ENCODE measurements at regions not wholly inside any gene's neighbourhood (a gene's known extent, or its start where the extent isn't known, plus 50 kb on each side); places are given as distances from the start of the nearest gene placed in this dataset.

DNA sequence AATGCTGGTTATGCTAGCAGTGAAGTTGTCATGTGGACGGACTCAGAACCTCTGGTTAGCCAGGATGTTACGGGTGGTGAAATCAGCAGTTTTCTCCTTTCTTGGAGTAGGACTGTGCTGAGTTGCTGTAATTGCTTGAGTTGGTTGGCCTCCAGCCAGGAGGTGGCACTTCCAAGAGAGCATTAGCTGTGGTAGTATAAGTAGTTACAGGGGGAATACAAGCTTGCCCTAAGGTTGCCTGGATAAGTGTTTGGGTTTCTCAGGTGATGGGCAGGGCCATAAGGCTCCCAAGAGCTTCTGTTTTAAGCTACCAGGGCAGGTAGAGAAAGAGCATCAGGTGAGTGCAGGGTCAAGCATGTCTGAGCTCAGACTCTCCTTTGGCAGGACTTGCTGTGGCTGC is 103.0 kb downstream of the ZNF518B start:
- no TSS peak for BruUV-seq (replicated peaks)
- Histone ChIP-seq H4K20me1 (ENCODE audit: insufficient read depth) (no peaks in the 10 kb centered on the region; the same call in 1 of the 2 replicates), H2AFZ (ENCODE audit: low read depth, low read length, poor library complexity, severe bottlenecking) (no peak overlapping the region), H3K27me3 (ENCODE audit: insufficient read depth, low read length) (peaks cover 64% of the 10 kb centered on the region), H3K9me3 (ENCODE audit: control insufficient read depth in 1 of 2, insufficient read depth in 1 of 2, low read depth in 1 of 2, low read length in 2 of 2) (no peaks in the 10 kb centered on the region), H3K9ac (ENCODE audit: low read length) (no peak overlapping the region), H3K79me2 (ENCODE audit: insufficient read depth, low read length) (no peaks in the 10 kb centered on the region), H3K27ac (ENCODE audit: low read depth, low read length) (no peak overlapping the region), H3K9me2 (ENCODE audit: insufficient read depth) (no peaks in the 10 kb centered on the region), H3K4me3 (replicated peaks in 1 of 2; ENCODE audit: low read depth in 1 of 2, low read length in 2 of 2) (no peak overlapping the region), H3K4me1 (ENCODE audit: control insufficient read depth in 1 of 2, insufficient read depth in 2 of 2, low read length in 2 of 2) (no peaks in the 10 kb centered on the region), H3K36me3 (ENCODE audit: control insufficient read depth in 1 of 2, insufficient read depth in 2 of 2, low read length in 2 of 2) (no peaks in the 10 kb centered on the region), H3K4me2 (ENCODE audit: low read length) (no peak overlapping the region)
- DNase-seq (ENCODE audit: low read depth, low spot score) = no peak
- intact Hi-C loops (cut with micrococcal nuclease) = no loop called here
- no peak for ATAC-seq
- CTCF ChIA-PET = no interaction called here
- RAD21 ChIA-PET (ENCODE audit: low non-redundant PET in 1 of 2, low total read pairs in 2 of 2, uncharacterized antibody in 2 of 2, unreplicated experiment in 2 of 2) = no interaction called here
- TF ChIP-seq RAD21 (IDR thresholded peaks at IDR 0.05; ENCODE audit: low read depth) (no peak), POLR2AphosphoS5 (IDR thresholded peaks at IDR 0.05; ENCODE audit: low read depth, low read length) (no peak), TCF7L2 (IDR thresholded peaks at IDR 0.05; ENCODE audit: borderline replicate concordance, extremely low read depth, insufficient read depth, insufficient read length) (no peak), ZFX (IDR thresholded peaks at IDR 0.05) (no peak), EZH2 (IDR thresholded peaks at IDR 0.05) (no peak), YY1 (IDR thresholded peaks at IDR 0.05; ENCODE audit: extremely low read depth, insufficient replicate concordance, low read depth, low read length) (no peak), POLR2A (IDR thresholded peaks at IDR 0.05; ENCODE audit: borderline replicate concordance, extremely low read depth, insufficient read depth, insufficient read length) (no peak), ELF1 (IDR thresholded peaks at IDR 0.05; ENCODE audit: borderline replicate concordance, low read depth) (no peak), EZH2phosphoT487 (IDR thresholded peaks at IDR 0.05; ENCODE audit: borderline replicate concordance) (no peak)
- TF ChIP-seq, protein P1, sequence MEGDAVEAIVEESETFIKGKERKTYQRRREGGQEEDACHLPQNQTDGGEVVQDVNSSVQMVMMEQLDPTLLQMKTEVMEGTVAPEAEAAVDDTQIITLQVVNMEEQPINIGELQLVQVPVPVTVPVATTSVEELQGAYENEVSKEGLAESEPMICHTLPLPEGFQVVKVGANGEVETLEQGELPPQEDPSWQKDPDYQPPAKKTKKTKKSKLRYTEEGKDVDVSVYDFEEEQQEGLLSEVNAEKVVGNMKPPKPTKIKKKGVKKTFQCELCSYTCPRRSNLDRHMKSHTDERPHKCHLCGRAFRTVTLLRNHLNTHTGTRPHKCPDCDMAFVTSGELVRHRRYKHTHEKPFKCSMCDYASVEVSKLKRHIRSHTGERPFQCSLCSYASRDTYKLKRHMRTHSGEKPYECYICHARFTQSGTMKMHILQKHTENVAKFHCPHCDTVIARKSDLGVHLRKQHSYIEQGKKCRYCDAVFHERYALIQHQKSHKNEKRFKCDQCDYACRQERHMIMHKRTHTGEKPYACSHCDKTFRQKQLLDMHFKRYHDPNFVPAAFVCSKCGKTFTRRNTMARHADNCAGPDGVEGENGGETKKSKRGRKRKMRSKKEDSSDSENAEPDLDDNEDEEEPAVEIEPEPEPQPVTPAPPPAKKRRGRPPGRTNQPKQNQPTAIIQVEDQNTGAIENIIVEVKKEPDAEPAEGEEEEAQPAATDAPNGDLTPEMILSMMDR (IDR thresholded peaks at IDR 0.05 in 2 of 3, conservative IDR thresholded peaks at IDR 0.05 in 1 of 3; ENCODE audit: borderline replicate concordance in 1 of 3, insufficient read depth in 1 of 3, low read depth in 2 of 3, low read length in 2 of 3) = no peak
- POLR2A ChIA-PET = no interaction called here

Measured in HCT116 (cell line).